HG02763 (cell line): ENCODE measurements at regions not wholly inside any gene's neighbourhood (a gene's known extent, or its start where the extent isn't known, plus 50 kb on each side); places are given as distances from the start of the nearest gene placed in this dataset.
"Not testable (repeated sequence)": the region's sequence is repeated elsewhere in the genome, so short reads cannot be mapped to it uniquely, and the experiment has no call there.

Experiments used
- ATAC-seq: cut with Tn5 transposase; IDR thresholded peaks from one replicate; pipeline ENCODE4 v1.9.1; 2021; ENCODE audit warnings: mild to moderate bottlenecking, moderate library complexity; ENCODE audit not compliant: unreplicated experiment

- ATAC-seq: no peak
These were observed 153.1 kb upstream of the THUMPD2 start for GRCh38 chr2:39932198-39932597.

GRCh38 chr2:39930175-39930917 is 151.3 kb upstream of the THUMPD2 start:
- no peak for ATAC-seq

GRCh38 chr2:39929531-39929930 is 150.5 kb upstream of the THUMPD2 start:
- ATAC-seq: no peak

- no peak for ATAC-seq
These were observed 146.3 kb upstream of the THUMPD2 start for GRCh38 chr2:39925312-39925711.

- ATAC-seq: no peak
These were observed 144.4 kb upstream of the THUMPD2 start for GRCh38 chr2:39923455-39923854.

GRCh38 chr2:39922679-39923405 is 143.8 kb upstream of the THUMPD2 start:
- ATAC-seq: no peak

- ATAC-seq: no peak
These were observed 141.3 kb upstream of the THUMPD2 start for GRCh38 chr2:39920307-39920801.

- no peak for ATAC-seq
These were observed 140.7 kb upstream of the THUMPD2 start for GRCh38 chr2:39919511-39920306.

- ATAC-seq: no peak
These were observed 139.8 kb upstream of the THUMPD2 start for GRCh38 chr2:39918886-39919285.

- ATAC-seq: not testable (repeated sequence)
These were observed 138.3 kb upstream of the THUMPD2 start for GRCh38 chr2:39917371-39917770.

- no peak for ATAC-seq
These were observed 135.9 kb upstream of the THUMPD2 start for GRCh38 chr2:39914949-39915348.

- ATAC-seq: peak; percentile 72
These were observed 134.8 kb upstream of the THUMPD2 start for GRCh38 chr2:39913648-39914461.

- ATAC-seq: no peak
These were observed 123.0 kb upstream of the THUMPD2 start for GRCh38 chr2:39902103-39902502.

GRCh38 chr2:39898934-39899333 is 119.9 kb upstream of the THUMPD2 start:
- no peak for ATAC-seq

- no peak for ATAC-seq
These were observed 118.2 kb upstream of the THUMPD2 start for GRCh38 chr2:39897273-39897672.

- no peak for ATAC-seq
These were observed 115.0 kb upstream of the THUMPD2 start for GRCh38 chr2:39894082-39894481.

GRCh38 chr2:39893616-39894015 is 114.6 kb upstream of the THUMPD2 start:
- no peak for ATAC-seq

- no peak for ATAC-seq
These were observed 102.9 kb upstream of the THUMPD2 start for GRCh38 chr2:39881948-39882347.

- ATAC-seq: no peak
These were observed 102.4 kb upstream of the THUMPD2 start for GRCh38 chr2:39881494-39881893.

GRCh38 chr2:39879001-39879400 is 99.9 kb upstream of the THUMPD2 start:
- ATAC-seq: not testable (repeated sequence)

GRCh38 chr2:39875914-39876267 is 96.8 kb upstream of the THUMPD2 start:
- ATAC-seq: no peak
